Astrocyte (in vitro differentiated cells and primary cell): ENCODE measurements at regions not wholly inside any gene's neighbourhood (a gene's known extent, or its start where the extent isn't known, plus 50 kb on each side); places are given as distances from the start of the nearest gene placed in this dataset.

ENCODE experiments used
- DNase-seq: peaks from one replicate; pipeline ENCODE4 v3.0.0-alpha.2; 2010; ENCODE audit warnings: low read depth
- FAIRE-seq: peaks from 2 replicates; lab custom pipeline; 2011; peaks lifted over from hg19 to GRCh38; lab: Jason Lieb, UNC
- H2AFZ ChIP-seq: 2 replicates; pipeline ENCODE4 v1.6.0; 2012; ENCODE audit warnings: low read depth, low read length, inconsistent platforms
- H3K27ac ChIP-seq: 2 replicates; pipeline ENCODE4 v1.5.1; 2011; ENCODE audit warnings: low read depth, low read length, inconsistent platforms
- H3K27me3 ChIP-seq: 2 replicates; pipeline ENCODE4 v1.6.0; 2011; ENCODE audit warnings: low read length, inconsistent platforms; ENCODE audit not compliant: insufficient read depth
- H3K36me3 ChIP-seq: 2 replicates; pipeline ENCODE4 v1.5.1; 2011; ENCODE audit warnings: low read length, inconsistent platforms; ENCODE audit not compliant: insufficient read depth
- H3K4me1 ChIP-seq: 2 replicates; pipeline ENCODE4 v1.5.1; 2011; ENCODE audit warnings: low read length, inconsistent platforms; ENCODE audit not compliant: insufficient read depth
- H3K4me2 ChIP-seq: 2 replicates; pipeline ENCODE4 v1.6.0; 2012; ENCODE audit warnings: low read length, inconsistent platforms
- H3K4me3 ChIP-seq: 2 replicates; pipeline ENCODE4 v1.5.1; 2011; ENCODE audit warnings: low read depth, mild to moderate bottlenecking, low read length, inconsistent platforms; ENCODE audit not compliant: insufficient read depth
- H3K79me2 ChIP-seq: 2 replicates; pipeline ENCODE4 v1.6.0; 2012; ENCODE audit warnings: mild to moderate bottlenecking, low read length, inconsistent platforms; ENCODE audit not compliant: insufficient read depth
- H3K9ac ChIP-seq: 2 replicates; pipeline ENCODE4 v1.6.0; 2012; ENCODE audit warnings: mild to moderate bottlenecking, low read length, inconsistent platforms
- H3K9me3 ChIP-seq: 2 replicates; pipeline ENCODE4 v1.5.1; 2012; ENCODE audit warnings: low read depth, mild to moderate bottlenecking, low read length, inconsistent platforms; ENCODE audit not compliant: insufficient read depth
- H4K20me1 ChIP-seq: 2 replicates; pipeline ENCODE4 v1.6.0; 2012; ENCODE audit warnings: low read length, inconsistent platforms; ENCODE audit not compliant: insufficient read depth
- H3K27ac Mint-ChIP-seq: one replicate; pipeline ENCODE4 v1.8.0; 2021; ENCODE audit warnings: mild to moderate bottlenecking, mixed read lengths; ENCODE audit not compliant: unreplicated experiment
- H3K27me3 Mint-ChIP-seq: one replicate; pipeline ENCODE4 v1.8.0; 2021; ENCODE audit warnings: low read depth, mixed read lengths; ENCODE audit not compliant: unreplicated experiment
- H3K36me3 Mint-ChIP-seq: one replicate; pipeline ENCODE4 v1.8.0; 2021; ENCODE audit warnings: low read depth, mixed read lengths; ENCODE audit not compliant: unreplicated experiment
- H3K4me1 Mint-ChIP-seq: one replicate; pipeline ENCODE4 v1.8.0; 2021; ENCODE audit warnings: low read depth, mixed read lengths; ENCODE audit not compliant: unreplicated experiment
- H3K4me3 Mint-ChIP-seq: one replicate; pipeline ENCODE4 v1.8.0; 2021; ENCODE audit warnings: mild to moderate bottlenecking, moderate library complexity, mixed read lengths; ENCODE audit not compliant: unreplicated experiment
- H3K9me3 Mint-ChIP-seq: one replicate; pipeline ENCODE4 v1.8.0; 2021; ENCODE audit warnings: mild to moderate bottlenecking, mixed read lengths; ENCODE audit not compliant: unreplicated experiment
- CTCF ChIP-seq: IDR thresholded peaks from 2 replicates; pipeline ENCODE4 v1.5.1; 2011; ENCODE audit warnings: low read depth, mild to moderate bottlenecking, inconsistent platforms, low read length, moderate library complexity; ENCODE audit not compliant: insufficient read depth
- EZH2 ChIP-seq: IDR thresholded peaks from 2 replicates; pipeline ENCODE4 v1.6.1; 2012; ENCODE audit warnings: mild to moderate bottlenecking, low read length, inconsistent platforms; ENCODE audit not compliant: insufficient read depth

GRCh38 chr1:193755441-193755840, 569.0 kb upstream of the B3GALT2 start:
- no peaks in the 10 kb centered on the region for H3K36me3 Mint-ChIP-seq
- Histone ChIP-seq H3K36me3 (no peaks in the 10 kb centered on the region), H2AFZ (no peak overlapping the region), H3K4me3 (no peak overlapping the region), H3K9me3 (peaks cover 2% of the 10 kb centered on the region), H4K20me1 (no peaks in the 10 kb centered on the region), H3K27ac (no peak overlapping the region), H3K9ac (no peak overlapping the region), H3K4me2 (no peak overlapping the region), H3K27me3 (no peaks in the 10 kb centered on the region), H3K4me1 (no peaks in the 10 kb centered on the region), H3K79me2 (no peaks in the 10 kb centered on the region)
- H3K27ac Mint-ChIP-seq = no peak overlapping the region
- FAIRE-seq (no peak), DNase-seq (no peak)
- TF ChIP-seq CTCF (no peak), EZH2 (no peak)
- no peak overlapping the region for H3K4me3 Mint-ChIP-seq
- no peaks in the 10 kb centered on the region for H3K9me3 Mint-ChIP-seq
- no peaks in the 10 kb centered on the region for H3K27me3 Mint-ChIP-seq
- H3K4me1 Mint-ChIP-seq = peaks cover 9% of the 10 kb centered on the region

GRCh38 chr1:193754732-193755427, 568.5 kb upstream of the B3GALT2 start:
- Histone ChIP-seq H3K4me2 (no peak overlapping the region), H4K20me1 (no peaks in the 10 kb centered on the region), H3K9me3 (peaks cover 2% of the 10 kb centered on the region), H2AFZ (no peak overlapping the region), H3K27ac (no peak overlapping the region), H3K4me3 (no peak overlapping the region), H3K79me2 (no peaks in the 10 kb centered on the region), H3K4me1 (no peaks in the 10 kb centered on the region), H3K36me3 (no peaks in the 10 kb centered on the region), H3K9ac (no peak overlapping the region), H3K27me3 (no peaks in the 10 kb centered on the region)
- H3K27me3 Mint-ChIP-seq = no peaks in the 10 kb centered on the region
- no peak for DNase-seq
- no peak for FAIRE-seq
- H3K27ac Mint-ChIP-seq = no peak overlapping the region
- no peak for TF ChIP-seq EZH2
- no peak for TF ChIP-seq CTCF
- H3K36me3 Mint-ChIP-seq = no peaks in the 10 kb centered on the region
- no peak overlapping the region for H3K4me3 Mint-ChIP-seq
- H3K9me3 Mint-ChIP-seq = no peaks in the 10 kb centered on the region
- H3K4me1 Mint-ChIP-seq = peaks cover 9% of the 10 kb centered on the region

GRCh38 chr1:193754151-193754550, 567.7 kb upstream of the B3GALT2 start:
- Histone ChIP-seq H3K27ac (no peak overlapping the region), H3K36me3 (no peaks in the 10 kb centered on the region), H3K27me3 (no peaks in the 10 kb centered on the region), H3K79me2 (no peaks in the 10 kb centered on the region), H3K9ac (no peak overlapping the region), H3K4me2 (no peak overlapping the region), H3K4me3 (no peak overlapping the region), H3K4me1 (no peaks in the 10 kb centered on the region), H3K9me3 (peaks cover 2% of the 10 kb centered on the region), H4K20me1 (no peaks in the 10 kb centered on the region), H2AFZ (no peak overlapping the region)
- Mint-ChIP-seq H3K9me3 (no peaks in the 10 kb centered on the region), H3K4me1 (peaks cover 9% of the 10 kb centered on the region), H3K36me3 (no peaks in the 10 kb centered on the region), H3K4me3 (no peak overlapping the region), H3K27ac (no peak overlapping the region), H3K27me3 (no peaks in the 10 kb centered on the region)
- DNase-seq (no peak), FAIRE-seq (no peak)
- TF ChIP-seq EZH2 = no peak
- TF ChIP-seq CTCF = no peak
